OCI-LY3 (cell line): ENCODE measurements at regions not wholly inside any gene's neighbourhood (a gene's known extent, or its start where the extent isn't known, plus 50 kb on each side); places are given as distances from the start of the nearest gene placed in this dataset.

Experiments
- EZH2phosphoT487 ChIP-seq: fragments of 200-600 bp; shearing (Covaris generic); IDR thresholded peaks from 2 replicates; pipeline ENCODE4 v1.6.1; 2018; ENCODE audit warnings: antibody characterized with exemption, mixed run types, low read depth
- TF ChIP-seq, protein P1 (sequence below): fragments of 200-600, 300-600 bp; sonication (generic); IDR thresholded peaks from 2 replicates; pipeline ENCODE4 v1.5.1; 2014; ENCODE audit warnings: antibody characterized with exemption, low read length, low read depth

GRCh38 chr18:43364535-43364934, 87.2 kb upstream of the SYT4 start:
- TF ChIP-seq, protein P1, sequence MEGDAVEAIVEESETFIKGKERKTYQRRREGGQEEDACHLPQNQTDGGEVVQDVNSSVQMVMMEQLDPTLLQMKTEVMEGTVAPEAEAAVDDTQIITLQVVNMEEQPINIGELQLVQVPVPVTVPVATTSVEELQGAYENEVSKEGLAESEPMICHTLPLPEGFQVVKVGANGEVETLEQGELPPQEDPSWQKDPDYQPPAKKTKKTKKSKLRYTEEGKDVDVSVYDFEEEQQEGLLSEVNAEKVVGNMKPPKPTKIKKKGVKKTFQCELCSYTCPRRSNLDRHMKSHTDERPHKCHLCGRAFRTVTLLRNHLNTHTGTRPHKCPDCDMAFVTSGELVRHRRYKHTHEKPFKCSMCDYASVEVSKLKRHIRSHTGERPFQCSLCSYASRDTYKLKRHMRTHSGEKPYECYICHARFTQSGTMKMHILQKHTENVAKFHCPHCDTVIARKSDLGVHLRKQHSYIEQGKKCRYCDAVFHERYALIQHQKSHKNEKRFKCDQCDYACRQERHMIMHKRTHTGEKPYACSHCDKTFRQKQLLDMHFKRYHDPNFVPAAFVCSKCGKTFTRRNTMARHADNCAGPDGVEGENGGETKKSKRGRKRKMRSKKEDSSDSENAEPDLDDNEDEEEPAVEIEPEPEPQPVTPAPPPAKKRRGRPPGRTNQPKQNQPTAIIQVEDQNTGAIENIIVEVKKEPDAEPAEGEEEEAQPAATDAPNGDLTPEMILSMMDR, result no peak
- TF ChIP-seq EZH2phosphoT487, result no peak
